H1 (cell line): ENCODE measurements at regions not wholly inside any gene's neighbourhood (a gene's known extent, or its start where the extent isn't known, plus 50 kb on each side); places are given as distances from the start of the nearest gene placed in this dataset.

Source experiments
- CTCF ChIA-PET: fragments of 300-600 bp; sonication (Branson Sonifier 250); formaldehyde crosslinking; loops from one replicate; lab custom pipeline; 2021; ENCODE audit not compliant: partially characterized antibody; lab: Charles Lee
- POLR2A ChIA-PET: fragments of 300-600 bp; sonication (Branson Sonifier 250); formaldehyde crosslinking; loops from one replicate; lab custom pipeline; 2021; ENCODE audit warnings: inconsistent platforms; ENCODE audit not compliant: partially characterized antibody; lab: Charles Lee
- DNase-seq, 2 experiments: peaks; one replicate each; pipeline versions ENCODE4 v3.0.0 to v3.0.0-alpha.2; 2010 to 2022; ENCODE audit warnings: low spot score in 2 of 2, low read depth in 1 of 2, mixed read lengths in 1 of 2
- FAIRE-seq: peaks from 2 replicates; lab custom pipeline; 2011; peaks lifted over from hg19 to GRCh38; lab: Jason Lieb, UNC
- H2AFZ ChIP-seq: 2 replicates; pipeline ENCODE4 v1.8.1; 2012; ENCODE audit warnings: low read length, inconsistent platforms
- H2AK5ac ChIP-seq: 2 replicates; pipeline ENCODE4 v1.6.1; 2013; ENCODE audit warnings: low read depth, low read length
- H2BK120ac ChIP-seq: replicated peaks from 2 replicates; pipeline ENCODE3; 2013; ENCODE audit warnings: low read depth, low read length, inconsistent platforms
- H2BK12ac ChIP-seq: 2 replicates; pipeline ENCODE4 v1.6.1; 2013; ENCODE audit warnings: low read depth, low read length
- H2BK15ac ChIP-seq: 2 replicates; pipeline ENCODE4 v1.6.1; 2013; ENCODE audit warnings: low read length
- H2BK20ac ChIP-seq: 2 replicates; pipeline ENCODE4 v1.6.1; 2013; ENCODE audit warnings: low read length
- H2BK5ac ChIP-seq: 2 replicates; pipeline ENCODE4 v1.6.1; 2013; ENCODE audit warnings: low read depth, low read length
- H3K14ac ChIP-seq: 2 replicates; pipeline ENCODE4 v1.6.1; 2013; ENCODE audit warnings: inconsistent platforms; ENCODE audit not compliant: insufficient read length
- H3K18ac ChIP-seq: 2 replicates; pipeline ENCODE4 v1.6.1; 2013; ENCODE audit warnings: low read length; ENCODE audit errors: extremely low read depth
- H3K23ac ChIP-seq: 2 replicates; pipeline ENCODE4 v1.6.1; 2013; ENCODE audit warnings: inconsistent platforms; ENCODE audit not compliant: insufficient read length
- H3K23me2 ChIP-seq: 2 replicates; pipeline ENCODE4 v1.6.1; 2013; ENCODE audit warnings: low read depth, low read length
- H3K27ac ChIP-seq: 2 replicates; pipeline ENCODE4 v1.6.1; 2011; ENCODE audit warnings: low read depth, low read length, inconsistent platforms
- H3K27me3 ChIP-seq, 4 experiments: replicated peaks in 1 of 4; 1 replicate in 1 of 4; 2 replicates in 3 of 4; pipeline versions ENCODE4 v1.6.1 to v1.8.1; 2011 to 2013; ENCODE audit warnings: low read length in 3 of 4, mild to moderate bottlenecking in 3 of 4, inconsistent platforms in 2 of 4, mixed read lengths in 2 of 4, moderate library complexity in 1 of 4; ENCODE audit not compliant: control insufficient read depth in 3 of 4, insufficient read depth in 3 of 4; ENCODE audit errors: extremely low read depth in 1 of 4
- H3K36me3 ChIP-seq, 4 experiments: 2 replicates each; pipeline versions ENCODE4 v1.6.1 to v1.8.1; 2011 to 2013; ENCODE audit warnings: mild to moderate bottlenecking in 4 of 4, low read length in 3 of 4, moderate library complexity in 2 of 4, control low read depth in 1 of 4, inconsistent platforms in 1 of 4; ENCODE audit not compliant: insufficient read depth in 4 of 4, control insufficient read depth in 2 of 4
- H3K4ac ChIP-seq: replicated peaks from 2 replicates; pipeline ENCODE3; 2013; ENCODE audit warnings: low read length, low read depth, mixed read lengths, inconsistent platforms; ENCODE audit not compliant: insufficient read length
- H3K4me1 ChIP-seq, 4 experiments: replicated peaks in 1 of 4; 1 replicate in 1 of 4; 2 replicates in 3 of 4; pipeline versions ENCODE4 v1.6.1 to v1.8.1; 2011 to 2013; ENCODE audit warnings: low read length in 3 of 4, inconsistent platforms in 2 of 4, mixed read lengths in 1 of 4; ENCODE audit not compliant: insufficient read depth in 4 of 4, control insufficient read depth in 3 of 4
- H3K4me2 ChIP-seq, 2 experiments: 2 replicates each; pipeline versions ENCODE4 v1.6.1 to v1.8.1; 2011 to 2013; ENCODE audit warnings: low read depth in 2 of 2, low read length in 2 of 2, control low read depth in 1 of 2, inconsistent platforms in 1 of 2, mild to moderate bottlenecking in 1 of 2; ENCODE audit not compliant: insufficient read depth in 1 of 2
- H3K4me3 ChIP-seq, 4 experiments: fragments of 200-600, 300-600 bp in 1 of 4; sonication (generic), shearing (Covaris generic), sonication (Bioruptor Twin) in 1 of 4; 2 replicates each; pipeline versions ENCODE4 v1.5.1 to v1.8.1; 2011 to 2016; ENCODE audit warnings: low read length in 4 of 4, low read depth in 3 of 4, control low read depth in 2 of 4, inconsistent platforms in 2 of 4, mild to moderate bottlenecking in 2 of 4, mixed read lengths in 1 of 4, moderate library complexity in 1 of 4; ENCODE audit not compliant: insufficient read depth in 2 of 4; ENCODE audit errors: extremely low read depth in 1 of 4
- H3K56ac ChIP-seq: replicated peaks from 2 replicates; pipeline ENCODE3; 2013; ENCODE audit warnings: low read depth, mild to moderate bottlenecking, mixed read lengths, low read length, inconsistent platforms; ENCODE audit not compliant: insufficient read length
- H3K79me1 ChIP-seq: 2 replicates; pipeline ENCODE4 v1.6.1; 2013; ENCODE audit warnings: low read depth, low read length, control low read depth
- H3K79me2 ChIP-seq, 2 experiments: 2 replicates each; pipeline versions ENCODE4 v1.6.1 to v1.8.1; 2012 to 2013; ENCODE audit warnings: low read length in 2 of 2, mild to moderate bottlenecking in 2 of 2, inconsistent platforms in 1 of 2; ENCODE audit not compliant: insufficient read depth in 2 of 2, control insufficient read depth in 1 of 2
- H3K9ac ChIP-seq, 4 experiments: replicated peaks in 1 of 4; 1 replicate in 1 of 4; 2 replicates in 3 of 4; pipeline versions ENCODE4 v1.6.1 to v1.8.1; 2011 to 2013; ENCODE audit warnings: low read depth in 3 of 4, low read length in 3 of 4, control low read depth in 2 of 4, mild to moderate bottlenecking in 2 of 4, moderate library complexity in 2 of 4, inconsistent platforms in 1 of 4; ENCODE audit errors: extremely low read depth in 1 of 4
- H3K9me3 ChIP-seq, 2 experiments: 2 replicates each; pipeline versions ENCODE4 v1.6.1 to v1.8.1; 2012 to 2013; ENCODE audit warnings: mild to moderate bottlenecking in 2 of 2, moderate library complexity in 2 of 2, control low read depth in 1 of 2, inconsistent platforms in 1 of 2, low read depth in 1 of 2, low read length in 1 of 2, mixed read lengths in 1 of 2; ENCODE audit not compliant: insufficient read depth in 2 of 2
- H4K20me1 ChIP-seq, 2 experiments: replicated peaks in 1 of 2; 2 replicates each; pipeline versions ENCODE3 to v1.8.1; 2011 to 2013; ENCODE audit warnings: inconsistent platforms in 2 of 2, low read length in 2 of 2, mild to moderate bottlenecking in 1 of 2; ENCODE audit not compliant: insufficient read depth in 2 of 2, control insufficient read depth in 1 of 2
- H4K5ac ChIP-seq: 2 replicates; pipeline ENCODE4 v1.6.1; 2013; ENCODE audit warnings: low read length, low read depth, mixed read lengths, inconsistent platforms; ENCODE audit not compliant: insufficient read length
- H4K8ac ChIP-seq: 2 replicates; pipeline ENCODE4 v1.8.0; 2013; ENCODE audit warnings: mild to moderate bottlenecking, moderate library complexity, low read length, inconsistent platforms; ENCODE audit not compliant: insufficient read depth; ENCODE audit errors: extremely low read depth
- H4K91ac ChIP-seq: replicated peaks from 2 replicates; pipeline ENCODE3; 2013; ENCODE audit warnings: low read length, mixed read lengths, inconsistent platforms; ENCODE audit not compliant: insufficient read length
- ASH2L ChIP-seq: fragments of 200-600, 300-600 bp; sonication (generic); IDR thresholded peaks from one replicate; pipeline ENCODE4 v1.7.1; 2017; ENCODE audit warnings: low read length
- BRCA1 ChIP-seq: IDR thresholded peaks from 2 replicates; pipeline ENCODE4 v1.6.1; 2012; ENCODE audit warnings: low read depth, low read length, improper control_type of control experiment
- HDAC2 ChIP-seq, 2 experiments: fragments of 300-600 bp in 1 of 2; sonication (generic) in 1 of 2; IDR thresholded peaks; 2 replicates each; pipeline ENCODE4 v1.6.1; 2011 to 2012; ENCODE audit warnings: low read depth in 2 of 2, low read length in 2 of 2, mild to moderate bottlenecking in 2 of 2, moderate library complexity in 2 of 2, borderline replicate concordance in 1 of 2, inconsistent platforms in 1 of 2
- KDM5A ChIP-seq: fragments of 200-600 bp; IDR thresholded peaks from 2 replicates; pipeline ENCODE4 v1.7.1; 2012; ENCODE audit warnings: mild to moderate bottlenecking, low read length, inconsistent platforms, mixed read lengths
- POU5F1 ChIP-seq: IDR thresholded peaks from 2 replicates; pipeline ENCODE4 v1.6.1; 2011; ENCODE audit warnings: low read depth, mild to moderate bottlenecking, low read length, moderate library complexity
- SP1 ChIP-seq: IDR thresholded peaks from 2 replicates; pipeline ENCODE4 v1.6.1; 2011; ENCODE audit warnings: low read depth, low read length
- TEAD4 ChIP-seq: IDR thresholded peaks from 2 replicates; pipeline ENCODE4 v1.6.1; 2012; ENCODE audit warnings: low read depth, low read length, inconsistent platforms, mixed read lengths
- WGBS, 2 experiments: shearing (Covaris generic) in 1 of 2; methylation state at CpG; one replicate each; pipeline versions ENCODE4 v1.1.6 to v1.1.7; 2013 to 2015; ENCODE audit warnings: low lambda C conversion rate in 2 of 2, mixed read lengths in 2 of 2, inconsistent platforms in 1 of 2, low coverage in 1 of 2, missing lambda C conversion rate in 1 of 2; ENCODE audit not compliant: insufficient replicate concordance in 2 of 2, insufficient coverage in 1 of 2, insufficient read length in 1 of 2; ENCODE audit errors: extremely low coverage in 1 of 2, missing lambda C conversion rate in 1 of 2; 5-methylcytosine and 5-hydroxymethylcytosine counted together

- WGBS, 2 experiments, result 85% methylated on average over 4 of the region's 4 CpGs; no CpG with 5 or more reads in 1 of the 2 experiments
- Histone ChIP-seq H2BK12ac (no peak overlapping the region), H3K9me3 (no peaks in the 10 kb centered on the region), H3K56ac (no peak overlapping the region), H3K27me3 (no peaks in the 10 kb centered on the region), H2BK5ac (no peak overlapping the region), H4K5ac (no peak overlapping the region), H4K20me1 (no peaks in the 10 kb centered on the region), H3K4ac (no peak overlapping the region), H3K27ac (no peak overlapping the region), H3K4me3 (no peak overlapping the region), H4K91ac (no peak overlapping the region), H3K4me1 (no peaks in the 10 kb centered on the region), H2AK5ac (no peak overlapping the region), H3K14ac (no peak overlapping the region), H2BK15ac (no peak overlapping the region), H3K18ac (no peak overlapping the region), H4K8ac (no peak overlapping the region), H2AFZ (no peak overlapping the region), H3K9ac (no peak overlapping the region), H3K79me1 (no peaks in the 10 kb centered on the region), H3K4me2 (no peak overlapping the region), H2BK20ac (no peak overlapping the region), H2BK120ac (no peak overlapping the region), H3K23me2 (no peaks in the 10 kb centered on the region), H3K79me2 (no peaks in the 10 kb centered on the region), H3K36me3 (no peaks in the 10 kb centered on the region), H3K23ac (no peak overlapping the region)
- ChIA-PET POLR2A (interaction anchor here (0.8 to 2.1 kb wide), 4 partner anchors 15 to 297 kb away, joined by 3 to 6 read pairs (median 5); no protein-coding TSS in a partner anchor), CTCF (interaction anchor here (0.5 to 2.8 kb wide), 8 partner anchors 11 to 770 kb away, joined by 3 to 14 read pairs (median 3); no protein-coding TSS in a partner anchor)
- DNase-seq, result no peak
- FAIRE-seq, result no peak
- TF ChIP-seq HDAC2 (IDR thresholded peaks at IDR 0.05; ENCODE audit: borderline replicate concordance in 1 of 2, low read depth in 2 of 2, low read length in 2 of 2), result no peak
- TF ChIP-seq KDM5A, result no peak
- TF ChIP-seq ASH2L, result no peak
- no peak for TF ChIP-seq POU5F1
- TF ChIP-seq TEAD4, result no peak
- no peak for TF ChIP-seq BRCA1
- TF ChIP-seq SP1, result no peak
Observed at GRCh38 chr12:97167598-97167997, 260.5 kb downstream of the NEDD1 start.
